Spleen (tissue), 11 donors: ENCODE measurements at regions not wholly inside any gene's neighbourhood (a gene's known extent, or its start where the extent isn't known, plus 50 kb on each side); places are given as distances from the start of the nearest gene placed in this dataset.
"Not testable (repeated sequence)": the region's sequence is repeated elsewhere in the genome, so short reads cannot be mapped to it uniquely, and the experiment has no call there.

ENCODE experiments used
- DNase-seq: peaks from one replicate; pipeline ENCODE4 v3.0.0-alpha.2; 2020
- H3K27ac ChIP-seq, 8 donors: fragments of 200-600 bp; sonication (generic) in 7 of 8; 1 replicate in 4 of 8; 2 replicates in 4 of 8; pipeline versions ENCODE4 v1.5.0 to v1.8.0; 2016 to 2021; ENCODE audit warnings: inconsistent platforms in 4 of 8, mild to moderate bottlenecking in 4 of 8, moderate library complexity in 1 of 8
- H3K27me3 ChIP-seq, 7 donors: fragments of 200-600 bp; sonication (generic) in 6 of 7; replicated peaks in 1 of 7; 1 replicate in 4 of 7; 2 replicates in 3 of 7; pipeline versions ENCODE4 v1.5.0 to v1.8.0; 2016 to 2021; ENCODE audit warnings: inconsistent platforms in 3 of 7, mild to moderate bottlenecking in 1 of 7
- H3K36me3 ChIP-seq, 6 donors: fragments of 200-600 bp; sonication (generic) in 5 of 6; 1 replicate in 4 of 6; 2 replicates in 2 of 6; pipeline versions ENCODE4 v1.5.0 to v1.8.0; 2016 to 2021; ENCODE audit warnings: inconsistent platforms in 2 of 6
- H3K4me1 ChIP-seq, 6 donors: fragments of 200-600 bp; sonication (generic) in 5 of 6; 1 replicate in 3 of 6; 2 replicates in 3 of 6; pipeline versions ENCODE4 v1.5.0 to v1.8.0; 2016 to 2021; ENCODE audit warnings: inconsistent platforms in 3 of 6
- H3K4me3 ChIP-seq, 8 donors: fragments of 200-600 bp; sonication (generic) in 7 of 8; 1 replicate in 4 of 8; 2 replicates in 4 of 8; pipeline versions ENCODE4 v1.5.0 to v1.8.0; 2016 to 2021; ENCODE audit warnings: inconsistent platforms in 4 of 8, mild to moderate bottlenecking in 4 of 8, moderate library complexity in 2 of 8
- H3K9me3 ChIP-seq, 8 donors: fragments of 200-600 bp; sonication (generic) in 7 of 8; 1 replicate in 4 of 8; 2 replicates in 4 of 8; pipeline versions ENCODE4 v1.5.0 to v1.8.0; 2016 to 2021; ENCODE audit warnings: inconsistent platforms in 4 of 8
- POLR2A ChIP-seq, 3 donors: fragments of 450-650 bp; IDR thresholded peaks; one replicate each; pipeline ENCODE4 v1.5.1; 2017; ENCODE audit warnings: antibody characterized with exemption in 3 of 3, mild to moderate bottlenecking in 1 of 3
- POLR2AphosphoS5 ChIP-seq, 3 donors: sonication (generic); formaldehyde crosslinking; IDR thresholded peaks; one replicate each; pipeline ENCODE4 v1.5.1; 2017; ENCODE audit warnings: antibody characterized with exemption in 3 of 3
- WGBS, 5 donors: extraction: QIAGEN DNeasy Blood & Tissue Kit in 3 of 5; methylation state at CpG; one replicate each; pipeline versions ENCODE4 v1.1.5 to v1.1.7; 2013 to 2018; 5-methylcytosine and 5-hydroxymethylcytosine counted together
- intact Hi-C: fragments of 100-400 bp; cut with DNase I; formaldehyde crosslinking; loops from one replicate; pipeline ENCODE4 v1.15.0; 2023; ENCODE audit warnings: low total_unique reads
- TF ChIP-seq, protein P1 (sequence below), 11 experiments: fragments of 200-600 bp in 7 of 11; fragments of 450-650 bp in 4 of 11; sonication (generic) in 4 of 11; IDR thresholded peaks in 8 of 11; conservative IDR thresholded peaks in 3 of 11; 1 replicate in 7 of 11; 2 replicates in 4 of 11; pipeline versions ENCODE4 v1.4.0 to v1.8.0; 2016 to 2021; ENCODE audit warnings: antibody characterized with exemption in 11 of 11, inconsistent platforms in 4 of 11, mild to moderate bottlenecking in 1 of 11
- donor health status: healthy with polysubstance abuse.
- donor health status: DM: no; HTN: no; CAD: no; lungs with moderate emphysema.
- donor health status: DM: no; HTN: no; CAD: no.
- donor health status: Bipolar disorder and iron deficiency.
- donor health status: healthy.
- donor health status: DM: no; HTN: no; CAD: no.
- donor health status: DM: yes; HTN: yes; CAD: no.

DNA sequence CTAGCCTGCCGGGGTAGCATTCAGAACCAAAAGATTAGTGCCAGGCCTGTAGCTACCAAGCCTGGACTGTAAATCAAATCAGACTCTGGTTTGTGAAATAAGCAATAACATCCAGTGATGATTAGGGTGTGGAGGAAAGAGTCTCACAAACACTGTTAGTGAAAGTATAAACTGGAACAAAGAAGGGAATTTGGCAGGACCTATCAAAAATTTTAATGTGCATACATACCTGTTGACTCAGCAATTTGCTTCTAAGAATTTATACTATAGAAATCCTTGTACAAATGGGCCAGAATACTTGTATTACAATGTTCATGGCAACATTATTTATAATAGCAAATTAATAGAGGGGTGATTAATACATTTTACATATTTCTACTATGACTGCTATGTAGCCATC lies 109.8 kb upstream of the WARS2 start:
- no peaks in the 10 kb centered on the region for H3K4me1 ChIP-seq
- no peak overlapping the region for H3K4me3 ChIP-seq
- no peaks in the 10 kb centered on the region for H3K36me3 ChIP-seq
- no peaks in the 10 kb centered on the region for H3K9me3 ChIP-seq
- no peaks in the 10 kb centered on the region for H3K27me3 ChIP-seq
- 89 to 100% (median 94%) methylated on average over 1 of the region's 1 CpG for WGBS, 5 donors
- intact Hi-C loops: no loop called here
- TF ChIP-seq POLR2AphosphoS5 (IDR thresholded peaks at IDR 0.05): no peak
- no peak for TF ChIP-seq POLR2A (IDR thresholded peaks at IDR 0.05)
- TF ChIP-seq, protein P1, sequence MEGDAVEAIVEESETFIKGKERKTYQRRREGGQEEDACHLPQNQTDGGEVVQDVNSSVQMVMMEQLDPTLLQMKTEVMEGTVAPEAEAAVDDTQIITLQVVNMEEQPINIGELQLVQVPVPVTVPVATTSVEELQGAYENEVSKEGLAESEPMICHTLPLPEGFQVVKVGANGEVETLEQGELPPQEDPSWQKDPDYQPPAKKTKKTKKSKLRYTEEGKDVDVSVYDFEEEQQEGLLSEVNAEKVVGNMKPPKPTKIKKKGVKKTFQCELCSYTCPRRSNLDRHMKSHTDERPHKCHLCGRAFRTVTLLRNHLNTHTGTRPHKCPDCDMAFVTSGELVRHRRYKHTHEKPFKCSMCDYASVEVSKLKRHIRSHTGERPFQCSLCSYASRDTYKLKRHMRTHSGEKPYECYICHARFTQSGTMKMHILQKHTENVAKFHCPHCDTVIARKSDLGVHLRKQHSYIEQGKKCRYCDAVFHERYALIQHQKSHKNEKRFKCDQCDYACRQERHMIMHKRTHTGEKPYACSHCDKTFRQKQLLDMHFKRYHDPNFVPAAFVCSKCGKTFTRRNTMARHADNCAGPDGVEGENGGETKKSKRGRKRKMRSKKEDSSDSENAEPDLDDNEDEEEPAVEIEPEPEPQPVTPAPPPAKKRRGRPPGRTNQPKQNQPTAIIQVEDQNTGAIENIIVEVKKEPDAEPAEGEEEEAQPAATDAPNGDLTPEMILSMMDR (IDR thresholded peaks at IDR 0.05 in 8 of 11, conservative IDR thresholded peaks at IDR 0.05 in 3 of 11): no peak
- no peak for DNase-seq
- H3K27ac ChIP-seq: no peak overlapping the region

DNA sequence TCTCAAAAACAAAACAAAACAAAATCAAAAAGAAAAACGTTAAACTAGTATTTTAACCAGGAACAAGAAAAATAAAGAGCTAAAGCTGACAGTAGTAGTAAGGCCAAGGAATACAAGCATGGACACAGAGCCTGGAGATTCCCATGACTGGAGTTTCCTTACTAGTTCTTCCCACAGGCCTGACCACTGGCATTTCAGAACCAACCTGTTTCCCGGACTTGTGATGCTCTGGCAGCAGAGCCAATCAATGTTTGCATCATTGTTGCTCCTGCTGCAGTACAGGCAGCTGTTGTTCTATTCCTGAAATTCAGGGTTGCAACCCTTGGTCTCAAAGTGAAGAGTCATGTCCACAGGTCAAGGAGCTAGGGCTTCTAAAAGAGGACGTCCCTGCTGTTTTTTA lies 111.3 kb upstream of the WARS2 start:
- intact Hi-C loops: no loop called here
- WGBS, 5 donors: 66 to 94% (median 88%) methylated on average over 3 of the region's 3 CpGs
- no peak for TF ChIP-seq POLR2AphosphoS5 (IDR thresholded peaks at IDR 0.05)
- TF ChIP-seq, protein P1 (IDR thresholded peaks at IDR 0.05 in 8 of 11, conservative IDR thresholded peaks at IDR 0.05 in 3 of 11): no peak
- no peaks in the 10 kb centered on the region for H3K4me1 ChIP-seq
- H3K36me3 ChIP-seq: no peaks in the 10 kb centered on the region
- no peak for DNase-seq
- no peaks in the 10 kb centered on the region for H3K9me3 ChIP-seq
- H3K4me3 ChIP-seq: no peak overlapping the region
- H3K27me3 ChIP-seq: no peaks in the 10 kb centered on the region
- no peak overlapping the region for H3K27ac ChIP-seq

DNA sequence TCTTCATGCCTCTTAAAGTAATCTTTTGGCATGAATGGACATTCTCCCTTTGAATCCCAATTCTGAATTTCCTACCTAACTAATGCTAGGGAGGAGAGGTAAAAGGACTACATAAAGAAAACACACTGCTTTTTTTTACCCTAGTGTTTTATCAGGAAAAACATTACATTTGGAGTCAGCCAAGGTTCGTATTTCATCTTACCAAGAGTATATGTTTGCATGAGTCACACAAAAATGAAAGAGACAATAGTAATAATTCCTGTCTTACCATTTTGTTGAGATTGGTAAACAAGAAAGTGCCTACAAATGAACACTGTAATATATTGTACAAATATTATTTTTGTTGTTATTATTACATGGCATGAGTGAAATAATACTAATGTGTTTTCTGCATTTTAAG lies 112.9 kb upstream of the WARS2 start:
- intact Hi-C loops: no loop called here
- Histone ChIP-seq H3K27ac (no peak overlapping the region), H3K4me1 (no peaks in the 10 kb centered on the region), H3K4me3 (no peak overlapping the region), H3K9me3 (peaks cover 0 to 8% (median 0%) of the 10 kb centered on the region in 8 donors), H3K36me3 (no peaks in the 10 kb centered on the region), H3K27me3 (no peaks in the 10 kb centered on the region)
- no peak for TF ChIP-seq POLR2A (IDR thresholded peaks at IDR 0.05)
- TF ChIP-seq, protein P1 (IDR thresholded peaks at IDR 0.05 in 8 of 11, conservative IDR thresholded peaks at IDR 0.05 in 3 of 11): no peak
- TF ChIP-seq POLR2AphosphoS5 (IDR thresholded peaks at IDR 0.05): no peak
- no peak for DNase-seq
- WGBS, 5 donors: 69 to 89% (median 81%) methylated on average over 1 of the region's 1 CpG

DNA sequence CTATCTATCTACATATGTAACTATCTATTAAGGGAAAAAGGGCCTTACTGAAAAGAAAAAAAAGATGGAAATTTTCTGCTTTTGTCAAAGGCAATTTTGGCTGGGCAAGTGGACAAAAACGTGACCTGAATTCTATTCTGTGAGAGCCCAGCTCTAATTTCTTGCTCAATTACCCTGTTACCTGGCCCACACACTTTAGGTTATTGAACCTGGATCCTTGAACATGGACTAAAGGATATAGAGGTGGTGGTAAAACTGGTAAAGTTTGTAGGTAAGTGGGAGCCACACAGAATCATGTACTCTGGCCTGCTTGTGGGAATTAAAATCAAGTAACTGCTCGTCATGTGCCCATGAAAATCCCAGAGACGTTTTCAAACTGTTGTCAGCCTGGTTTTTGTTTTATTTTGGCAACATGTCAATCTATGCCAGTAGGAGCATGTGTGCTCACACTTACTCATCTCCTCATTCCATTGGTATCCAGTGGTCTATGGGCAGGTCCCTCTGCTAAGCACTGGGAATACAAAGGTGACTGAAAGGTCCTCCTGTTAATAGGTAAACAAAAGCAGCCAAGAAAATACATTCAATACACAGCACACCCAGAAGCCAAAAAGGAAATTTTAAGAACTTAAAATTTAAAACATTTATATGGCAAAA lies 113.7 kb upstream of the WARS2 start:
- no peak for DNase-seq
- 74 to 87% (median 78%) methylated on average over 3 of the region's 3 CpGs for WGBS, 5 donors
- no peak for TF ChIP-seq POLR2AphosphoS5 (IDR thresholded peaks at IDR 0.05)
- TF ChIP-seq POLR2A (IDR thresholded peaks at IDR 0.05): no peak
- TF ChIP-seq, protein P1 (IDR thresholded peaks at IDR 0.05 in 8 of 11, conservative IDR thresholded peaks at IDR 0.05 in 3 of 11): no peak
- intact Hi-C loops: no loop called here
- Histone ChIP-seq H3K4me3 (no peak overlapping the region), H3K27me3 (no peaks in the 10 kb centered on the region), H3K4me1 (no peaks in the 10 kb centered on the region), H3K36me3 (no peaks in the 10 kb centered on the region), H3K27ac (no peak overlapping the region), H3K9me3 (peaks cover 0 to 14% (median 0%) of the 10 kb centered on the region in 8 donors)

DNA sequence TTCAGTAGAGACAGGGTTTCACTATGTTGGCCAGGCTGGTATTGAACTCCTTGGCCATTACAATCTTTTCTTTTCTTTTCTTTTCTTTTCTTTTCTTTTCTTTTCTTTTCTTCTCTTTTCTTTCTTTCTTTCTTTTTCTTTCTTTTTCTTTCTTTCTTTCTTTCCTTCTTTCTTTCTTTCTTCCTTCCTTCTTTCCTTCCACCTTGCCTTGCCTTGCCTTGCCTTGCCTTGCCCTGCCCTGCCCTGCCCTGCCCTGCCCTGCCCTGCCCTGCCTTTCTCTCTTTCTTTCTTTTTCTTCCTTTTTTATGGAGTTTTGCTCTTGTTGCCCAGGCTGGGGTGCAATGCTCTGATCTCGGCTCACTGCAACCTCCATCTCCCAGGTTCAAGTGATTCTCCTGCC lies 112.5 kb upstream of the HAO2 start:
- H3K4me3 ChIP-seq, H3K36me3 ChIP-seq, H3K4me1 ChIP-seq, DNase-seq, intact Hi-C loops, H3K27me3 ChIP-seq, H3K27ac ChIP-seq: not testable (repeated sequence)
- WGBS, 5 donors: 83 to 100% (median 93%) methylated on average over 1 of the region's 1 CpG
- peaks cover 0 to 14% (median 0%) of the 10 kb centered on the region in 8 donors for H3K9me3 ChIP-seq
